Activated T-cell treated with anti-CD3 and anti-CD28 coated beads, Interleukin-2, amount 50 U/mL, for 4 hours (primary cell): ENCODE measurements at regions not wholly inside any gene's neighbourhood (a gene's known extent, or its start where the extent isn't known, plus 50 kb on each side); places are given as distances from the start of the nearest gene placed in this dataset.

Source experiments
- ATAC-seq, 2 donors: fragments of 200-7000 bp; cut with Tn5 transposase; one replicate each; pipeline ENCODE4 v1.10.0; 2021
- DNase-seq: peaks from one replicate; pipeline ENCODE4 v3.0.0-alpha.2; 2020
- H3K27me3 Mint-ChIP-seq: one replicate; pipeline ENCODE4 v1.8.0; 2021; ENCODE audit warnings: low read depth, mixed read lengths
- H3K36me3 Mint-ChIP-seq: one replicate; pipeline ENCODE4 v1.8.0; 2022; ENCODE audit warnings: mixed read lengths; ENCODE audit not compliant: insufficient read depth
- H3K4me1 Mint-ChIP-seq: one replicate; pipeline ENCODE4 v1.8.0; 2021; ENCODE audit warnings: low read depth, mixed read lengths
- H3K4me3 Mint-ChIP-seq: one replicate; pipeline ENCODE4 v1.8.0; 2021; ENCODE audit warnings: mild to moderate bottlenecking, moderate library complexity, mixed read lengths
- H3K9me3 Mint-ChIP-seq: one replicate; pipeline ENCODE4 v1.8.0; 2021; ENCODE audit warnings: mixed read lengths

DNA sequence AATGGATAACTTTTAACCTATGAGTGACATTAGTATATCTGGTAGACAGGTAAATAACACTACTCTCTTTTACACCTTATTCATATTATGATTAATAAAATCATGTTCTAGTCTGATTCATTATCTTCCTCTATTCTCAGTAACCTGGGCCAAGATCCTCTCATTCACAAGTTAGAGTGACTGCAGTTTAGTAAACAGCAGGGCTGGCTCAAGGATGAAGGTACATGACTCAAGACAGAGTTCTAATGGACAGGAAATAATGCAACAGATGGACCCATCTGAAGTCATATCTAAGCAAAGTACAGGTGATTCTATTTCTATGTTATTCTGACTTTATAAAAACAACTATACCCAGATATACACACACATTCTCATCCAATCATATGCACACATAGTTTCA, 582.5 kb upstream of the CDH18 start:
- H3K4me1 Mint-ChIP-seq, result no peaks in the 10 kb centered on the region
- peaks cover 17% of the 10 kb centered on the region for H3K9me3 Mint-ChIP-seq

DNA sequence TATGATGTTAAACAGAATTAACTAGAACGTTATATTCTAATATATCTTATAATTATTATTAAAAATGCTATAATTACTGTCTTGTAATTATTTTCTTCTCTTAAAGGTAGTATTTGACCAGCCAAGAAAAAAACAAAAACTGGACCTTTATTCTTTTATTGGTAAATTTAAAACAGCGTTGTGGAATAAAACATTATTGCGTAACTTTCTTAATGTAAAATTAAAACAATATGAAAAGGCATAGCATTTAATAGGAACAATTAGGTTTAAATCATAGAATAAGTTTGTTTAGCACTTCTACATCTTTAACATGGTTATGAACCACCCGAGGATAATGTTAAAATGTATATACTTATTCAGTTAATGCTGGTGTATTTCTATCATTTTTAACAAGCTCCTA, 574.5 kb upstream of the CDH18 start:
- H3K27me3 Mint-ChIP-seq, result no peaks in the 10 kb centered on the region

More for the DNA sequence above, 582.5 kb upstream of the CDH18 start:
- Mint-ChIP-seq H3K27me3 (no peaks in the 10 kb centered on the region), H3K4me3 (no peak overlapping the region), H3K36me3 (no peaks in the 10 kb centered on the region)
- ATAC-seq, result no peak
- DNase-seq, result no peak

DNA sequence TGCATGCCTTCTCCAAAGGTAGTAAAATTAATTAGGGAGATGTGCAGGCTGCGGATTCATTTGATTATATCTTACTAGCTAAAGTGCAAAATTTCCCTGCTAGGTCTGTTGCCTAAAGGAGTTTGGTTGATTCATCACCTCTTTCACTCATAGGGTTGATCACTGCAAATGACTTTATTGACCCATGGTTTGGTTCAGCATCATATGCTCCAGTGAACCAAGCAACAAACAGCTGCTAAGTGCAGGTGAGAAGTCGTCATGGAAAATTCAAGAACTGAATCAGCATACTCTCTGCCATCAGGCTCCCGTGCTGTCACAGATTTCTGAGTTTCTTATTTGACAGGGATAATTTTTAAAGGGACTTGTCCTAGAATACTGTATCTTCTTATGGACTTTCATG, 571.8 kb upstream of the CDH18 start:
- H3K4me3 Mint-ChIP-seq, result no peak overlapping the region
- ATAC-seq (no peak), DNase-seq (no peak)
- no peaks in the 10 kb centered on the region for H3K4me1 Mint-ChIP-seq
- peaks cover 35% of the 10 kb centered on the region for H3K9me3 Mint-ChIP-seq
- no peaks in the 10 kb centered on the region for H3K36me3 Mint-ChIP-seq
- H3K27me3 Mint-ChIP-seq, result no peaks in the 10 kb centered on the region

More for the DNA sequence above, 574.5 kb upstream of the CDH18 start:
- no peak overlapping the region for H3K4me3 Mint-ChIP-seq
- peaks cover 28% of the 10 kb centered on the region for H3K9me3 Mint-ChIP-seq
- DNase-seq (no peak), ATAC-seq (no peak)
- no peaks in the 10 kb centered on the region for H3K36me3 Mint-ChIP-seq
- no peaks in the 10 kb centered on the region for H3K4me1 Mint-ChIP-seq

DNA sequence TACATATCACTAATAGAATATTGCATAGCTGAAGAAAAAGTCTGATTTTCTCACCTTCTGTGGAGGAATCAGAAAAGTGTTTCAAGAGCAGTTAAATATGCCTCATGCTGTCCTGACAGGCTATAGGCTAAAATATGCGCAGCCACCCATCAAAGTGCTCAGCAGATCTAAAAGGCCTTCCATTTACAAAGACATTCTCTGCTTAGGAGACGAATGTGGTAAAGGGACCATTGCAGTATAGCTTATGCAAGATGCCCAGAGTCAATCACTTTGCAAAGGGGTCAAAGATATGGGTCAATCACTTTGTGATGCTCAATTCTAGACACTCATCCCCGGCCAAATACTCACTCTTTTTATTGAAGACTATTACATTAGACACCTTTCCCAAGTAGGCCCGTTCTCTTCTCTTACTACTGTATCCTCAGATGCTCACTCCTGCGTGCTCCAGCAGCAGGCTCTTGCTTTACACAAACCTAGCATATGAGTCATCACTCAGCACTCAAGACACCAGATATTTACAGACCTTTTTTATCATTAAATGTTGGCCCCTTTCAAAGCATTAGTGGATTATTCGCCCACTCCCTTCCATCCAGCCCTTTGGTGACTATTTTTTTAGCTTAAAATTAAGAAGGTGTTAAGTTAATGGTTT, 568.2 kb upstream of the CDH18 start:
- no peaks in the 10 kb centered on the region for H3K4me1 Mint-ChIP-seq
- DNase-seq, result no peak
- no peaks in the 10 kb centered on the region for H3K27me3 Mint-ChIP-seq

DNA sequence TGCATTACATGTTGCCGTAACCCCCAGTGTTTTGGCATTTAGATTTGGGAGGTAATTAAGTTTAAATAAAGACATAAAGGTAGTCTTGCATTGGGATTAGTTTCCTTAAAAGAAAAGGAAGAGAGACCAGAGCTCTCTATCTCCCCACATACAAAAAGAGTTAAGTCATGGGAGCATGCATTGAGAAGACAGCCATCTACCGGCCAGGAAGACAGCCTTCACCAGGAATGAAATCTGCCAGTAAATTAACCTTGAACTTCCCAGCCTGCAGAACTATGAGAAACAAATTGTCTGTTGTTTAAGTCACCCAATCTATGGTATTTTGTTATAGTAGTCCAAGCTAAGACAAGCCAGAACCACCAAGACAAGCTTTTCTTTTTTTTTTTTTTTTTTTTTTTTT, 567.0 kb upstream of the CDH18 start:
- H3K9me3 Mint-ChIP-seq, result peaks cover 34% of the 10 kb centered on the region
- no peaks in the 10 kb centered on the region for H3K36me3 Mint-ChIP-seq
- no peak for DNase-seq
- ATAC-seq, result no peak
- H3K4me3 Mint-ChIP-seq, result no peak overlapping the region
- H3K27me3 Mint-ChIP-seq, result no peaks in the 10 kb centered on the region
- H3K4me1 Mint-ChIP-seq, result no peaks in the 10 kb centered on the region

More for the DNA sequence above, 568.2 kb upstream of the CDH18 start:
- Mint-ChIP-seq H3K36me3 (no peaks in the 10 kb centered on the region), H3K4me3 (no peak overlapping the region), H3K9me3 (peaks cover 41% of the 10 kb centered on the region)
- no peak for ATAC-seq

DNA sequence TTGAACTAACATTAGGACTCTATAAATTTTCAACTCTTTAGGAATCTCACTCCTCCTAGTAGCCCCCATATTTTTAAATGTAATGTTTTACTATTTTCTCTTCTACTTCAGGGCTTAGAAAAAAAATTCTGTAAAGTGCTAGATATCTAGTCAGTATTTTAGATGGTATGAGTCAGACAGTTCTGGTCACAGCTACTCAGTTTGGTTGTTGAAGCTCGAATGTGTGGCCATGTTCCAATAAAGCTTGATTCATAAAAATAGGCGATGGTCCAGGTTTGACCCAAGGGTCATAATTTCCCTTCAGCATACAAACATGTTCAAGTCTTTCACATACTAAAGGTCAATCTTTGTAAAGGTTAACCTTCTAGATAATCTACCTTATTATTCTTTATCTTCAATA, 566.0 kb upstream of the CDH18 start:
- Mint-ChIP-seq H3K4me1 (no peaks in the 10 kb centered on the region), H3K4me3 (no peak overlapping the region), H3K36me3 (no peaks in the 10 kb centered on the region), H3K9me3 (peaks cover 32% of the 10 kb centered on the region), H3K27me3 (no peaks in the 10 kb centered on the region)
- ATAC-seq, result no peak
- DNase-seq, result no peak

DNA sequence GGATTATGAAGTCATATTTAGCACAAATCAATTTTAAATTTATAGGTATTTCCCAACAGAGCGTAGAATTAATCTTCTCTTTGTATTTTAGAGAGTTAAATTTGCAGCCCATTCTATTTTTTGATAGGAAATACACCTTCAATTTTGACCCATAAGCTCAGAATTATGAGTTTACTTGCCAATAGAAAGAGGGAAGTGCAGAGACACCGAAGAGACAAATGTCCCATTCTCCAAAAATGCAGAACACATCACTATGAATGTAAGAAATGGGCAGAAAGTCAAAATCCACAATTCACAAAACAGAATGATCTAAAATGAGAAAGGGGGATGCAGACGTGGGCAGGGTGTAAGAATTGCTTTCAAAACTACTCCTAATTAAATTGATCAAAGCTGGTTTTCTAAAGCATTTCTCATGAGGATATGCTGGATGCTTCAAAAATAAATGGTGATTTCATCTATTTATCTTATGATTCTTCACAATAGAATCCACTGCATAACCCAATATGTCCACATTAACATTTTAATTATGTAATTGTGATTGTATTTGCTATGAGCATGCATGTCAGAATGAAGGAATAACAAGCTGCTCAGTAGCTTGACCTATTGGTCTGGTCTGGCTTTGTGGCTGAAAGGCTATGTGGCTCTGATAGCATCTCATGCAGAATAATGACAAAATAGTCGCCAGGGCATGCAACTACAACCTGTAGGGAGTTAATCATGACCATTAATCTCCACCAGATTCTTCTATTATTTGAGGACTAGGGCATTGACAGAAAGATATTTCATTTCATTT, 550.1 kb upstream of the CDH18 start:
- Mint-ChIP-seq H3K9me3 (peaks cover 9% of the 10 kb centered on the region), H3K4me1 (no peaks in the 10 kb centered on the region), H3K36me3 (no peaks in the 10 kb centered on the region), H3K27me3 (no peaks in the 10 kb centered on the region), H3K4me3 (no peak overlapping the region)
- ATAC-seq (no peak), DNase-seq (no peak)

DNA sequence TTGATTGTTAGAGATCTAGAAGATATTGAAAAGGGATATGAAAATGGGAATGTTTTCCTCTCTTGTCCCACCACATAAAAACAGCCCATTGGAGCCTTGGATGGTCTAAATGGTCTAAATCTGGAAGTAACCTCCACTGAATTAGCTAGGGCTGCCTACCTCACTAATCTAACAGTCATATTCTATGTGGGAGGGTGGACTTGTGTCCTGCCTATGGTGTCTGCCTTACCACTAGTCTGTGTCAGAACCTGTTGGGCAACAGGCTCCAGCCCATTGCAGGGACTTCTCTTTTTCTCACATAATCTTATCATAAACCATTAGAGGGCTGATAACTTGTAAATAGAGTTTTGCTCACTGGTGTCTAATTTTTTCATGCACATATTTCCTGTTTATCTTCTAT, 548.8 kb upstream of the CDH18 start:
- Mint-ChIP-seq H3K9me3 (peaks cover 12% of the 10 kb centered on the region), H3K4me1 (no peaks in the 10 kb centered on the region), H3K4me3 (no peak overlapping the region), H3K36me3 (no peaks in the 10 kb centered on the region), H3K27me3 (no peaks in the 10 kb centered on the region)
- DNase-seq (no peak), ATAC-seq (no peak)

DNA sequence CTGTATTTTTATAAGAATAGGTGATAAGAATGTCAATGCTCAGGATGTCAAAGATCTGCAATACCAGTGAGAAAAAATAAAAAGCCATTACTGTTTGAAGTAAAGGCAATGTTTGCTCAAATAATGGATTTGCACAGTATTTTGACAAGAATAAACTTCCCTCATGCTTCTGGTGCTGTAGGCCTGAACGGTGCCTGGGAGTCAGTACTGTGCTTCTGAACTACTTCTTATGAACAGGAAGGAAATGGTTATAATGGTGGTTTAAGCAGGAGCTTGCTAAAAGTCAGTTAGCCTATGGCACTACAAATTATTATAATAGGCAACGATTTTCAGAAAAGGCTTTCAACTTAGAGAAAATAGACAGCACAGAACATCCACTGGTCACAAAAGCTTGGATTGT, 548.3 kb upstream of the CDH18 start:
- no peak overlapping the region for H3K4me3 Mint-ChIP-seq
- ATAC-seq (no peak), DNase-seq (no peak)
- peaks cover 12% of the 10 kb centered on the region for H3K9me3 Mint-ChIP-seq
- no peaks in the 10 kb centered on the region for H3K36me3 Mint-ChIP-seq
- no peaks in the 10 kb centered on the region for H3K27me3 Mint-ChIP-seq
- no peaks in the 10 kb centered on the region for H3K4me1 Mint-ChIP-seq

DNA sequence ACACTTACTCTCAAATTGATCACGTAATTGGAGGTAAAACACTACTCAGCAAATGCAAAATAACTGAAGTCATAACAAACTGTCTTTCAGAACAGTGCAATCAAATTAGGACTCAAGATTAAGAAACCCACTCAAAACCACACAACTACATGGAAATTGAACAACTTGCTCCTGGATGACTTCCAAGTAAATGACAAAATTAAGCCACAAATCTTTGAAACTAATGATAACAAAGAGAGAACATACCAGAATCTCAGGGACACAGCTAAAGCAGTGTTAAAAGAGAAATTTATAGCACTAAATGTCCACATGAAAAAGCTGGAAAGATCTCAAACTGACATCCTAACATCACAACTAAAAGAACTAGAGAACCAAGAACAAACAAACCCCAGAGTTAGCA, 540.5 kb upstream of the CDH18 start:
- H3K9me3 Mint-ChIP-seq, result peaks cover 13% of the 10 kb centered on the region
- H3K27me3 Mint-ChIP-seq, result no peaks in the 10 kb centered on the region
- ATAC-seq, result no peak
- DNase-seq, result no peak
- H3K4me3 Mint-ChIP-seq, result no peak overlapping the region
- H3K36me3 Mint-ChIP-seq, result no peaks in the 10 kb centered on the region
- H3K4me1 Mint-ChIP-seq, result no peaks in the 10 kb centered on the region

DNA sequence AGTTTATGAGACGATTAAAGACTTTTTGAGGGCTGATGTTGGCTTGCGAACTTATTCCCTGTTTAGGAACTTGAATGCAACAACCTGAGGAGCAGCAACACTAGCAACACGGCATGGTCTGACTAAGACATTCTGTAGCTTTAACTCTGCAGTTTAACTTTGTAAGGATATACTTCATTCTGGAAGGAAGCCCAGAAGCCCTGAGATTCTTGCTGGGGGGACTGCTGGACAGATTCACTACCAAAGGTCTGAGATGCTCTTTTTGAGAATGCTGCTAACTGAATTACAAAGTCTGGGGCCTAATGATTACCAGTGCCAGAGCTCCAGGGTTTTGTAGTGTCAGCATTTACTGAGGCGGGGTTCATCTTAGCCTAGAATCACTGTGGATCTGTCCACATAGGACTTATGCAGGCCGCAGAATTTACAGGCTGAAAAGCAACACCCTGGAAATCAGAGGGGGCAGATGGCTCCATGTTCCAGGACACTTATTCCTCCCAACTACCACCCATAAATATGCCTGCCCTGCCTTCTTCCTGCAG, 537.1 kb upstream of the CDH18 start:
- Mint-ChIP-seq H3K27me3 (no peaks in the 10 kb centered on the region), H3K4me3 (no peak overlapping the region), H3K4me1 (no peaks in the 10 kb centered on the region), H3K9me3 (peaks cover 20% of the 10 kb centered on the region), H3K36me3 (no peaks in the 10 kb centered on the region)
- ATAC-seq (no peak), DNase-seq (no peak)

DNA sequence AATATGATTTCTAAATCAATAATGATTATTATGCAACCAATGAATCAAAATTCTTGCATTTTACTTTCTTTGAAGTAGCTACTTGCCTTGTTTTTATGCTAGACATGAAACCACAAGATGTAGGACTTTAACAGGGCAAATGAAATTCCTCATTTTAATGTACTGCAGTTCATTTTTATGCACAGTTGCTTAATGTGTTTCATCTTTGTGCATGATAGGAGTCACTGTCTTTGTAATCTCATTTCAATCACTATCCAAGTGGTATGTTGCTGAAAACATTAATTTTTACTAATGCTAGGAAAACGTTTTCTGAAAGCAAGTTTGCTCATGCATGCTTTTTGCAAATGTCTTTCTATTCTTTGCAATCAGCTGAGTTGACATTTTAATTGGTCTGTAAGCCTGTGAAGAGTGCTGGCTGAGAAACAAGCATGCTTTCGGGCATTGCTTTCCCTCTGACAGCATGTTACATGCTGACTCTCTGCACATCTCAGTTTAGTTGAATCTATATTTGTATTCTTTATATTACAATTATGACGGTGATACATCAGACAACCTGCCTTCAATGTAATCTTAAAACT, 535.0 kb upstream of the CDH18 start:
- no peak for DNase-seq
- ATAC-seq, result no peak
- Mint-ChIP-seq H3K27me3 (no peaks in the 10 kb centered on the region), H3K4me1 (no peaks in the 10 kb centered on the region), H3K9me3 (peaks cover 13% of the 10 kb centered on the region), H3K4me3 (no peak overlapping the region), H3K36me3 (no peaks in the 10 kb centered on the region)

DNA sequence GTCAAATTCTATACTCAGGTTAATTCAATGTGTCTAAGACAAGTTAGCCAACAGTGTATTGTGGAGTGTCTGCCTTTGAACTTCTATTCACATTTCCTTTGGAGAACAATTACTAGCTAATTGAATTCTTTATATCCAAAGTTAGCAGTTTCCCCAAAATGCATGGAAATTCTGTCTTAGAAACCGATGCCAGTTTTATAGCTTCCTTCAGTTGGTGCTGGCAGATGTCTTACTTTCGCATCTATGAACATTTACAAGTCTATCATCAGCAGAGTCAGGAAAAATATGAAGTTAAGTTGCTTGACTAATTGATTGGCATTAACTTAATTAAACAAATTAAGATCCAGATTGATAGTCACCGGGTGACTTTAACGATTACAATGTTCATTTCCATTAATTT, 527.6 kb upstream of the CDH18 start:
- no peaks in the 10 kb centered on the region for H3K4me1 Mint-ChIP-seq
- no peaks in the 10 kb centered on the region for H3K36me3 Mint-ChIP-seq
- H3K9me3 Mint-ChIP-seq, result peaks cover 12% of the 10 kb centered on the region
- DNase-seq, result no peak
- H3K4me3 Mint-ChIP-seq, result no peak overlapping the region
- H3K27me3 Mint-ChIP-seq, result no peaks in the 10 kb centered on the region
- no peak for ATAC-seq

DNA sequence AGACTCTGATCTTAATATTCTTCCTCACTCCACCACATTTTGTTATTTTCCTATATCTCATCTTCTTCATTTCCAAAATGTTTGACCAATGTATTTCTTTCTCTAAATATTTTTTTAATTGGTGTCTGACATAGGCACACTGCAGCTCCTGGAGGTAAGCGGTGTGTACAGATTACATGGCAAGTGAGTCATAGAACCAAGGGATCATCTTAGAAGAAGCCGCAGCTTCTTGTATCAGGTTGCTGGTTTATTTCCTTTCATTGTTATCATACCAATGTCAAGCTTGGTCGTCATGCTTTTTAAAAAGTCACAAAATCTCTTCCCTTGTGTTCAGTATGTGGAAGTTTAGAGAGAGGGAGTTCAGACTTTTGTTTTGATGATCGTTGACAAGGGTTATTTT, 526.1 kb upstream of the CDH18 start:
- ATAC-seq (no peak), DNase-seq (no peak)
- Mint-ChIP-seq H3K4me3 (no peak overlapping the region), H3K9me3 (peaks cover 10% of the 10 kb centered on the region), H3K36me3 (no peaks in the 10 kb centered on the region), H3K27me3 (no peaks in the 10 kb centered on the region), H3K4me1 (no peaks in the 10 kb centered on the region)

DNA sequence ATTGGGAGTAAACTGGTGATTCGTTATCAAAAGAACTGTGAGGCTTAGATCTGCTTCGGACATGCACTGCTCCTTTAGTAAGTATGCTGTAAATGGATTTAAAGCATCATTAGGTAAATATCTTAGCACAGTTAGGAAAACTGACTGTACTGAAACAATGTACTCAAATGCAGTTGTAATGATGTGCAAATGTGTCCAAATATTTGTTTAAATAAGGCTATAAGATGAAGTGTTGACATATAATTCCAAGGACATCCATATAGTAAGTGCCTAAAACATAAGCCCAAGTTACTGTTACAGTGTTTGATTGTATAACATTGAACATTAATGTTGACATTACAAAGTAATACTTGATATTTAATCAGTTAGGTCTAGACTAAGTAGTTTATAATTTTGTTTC, 512.5 kb upstream of the CDH18 start:
- Mint-ChIP-seq H3K4me3 (no peak overlapping the region), H3K36me3 (no peaks in the 10 kb centered on the region)

More for the DNA sequence above, 512.5 kb upstream of the CDH18 start:
- Mint-ChIP-seq H3K4me1 (no peaks in the 10 kb centered on the region), H3K27me3 (no peaks in the 10 kb centered on the region), H3K9me3 (peaks cover 18% of the 10 kb centered on the region)
- no peak for ATAC-seq
- DNase-seq, result no peak
